ENCODE measurements at regions not wholly inside any gene's neighbourhood (a gene's known extent, or its start where the extent isn't known, plus 50 kb on each side); places are given as distances from the start of the nearest gene placed in this dataset.
"Not testable (repeated sequence)": the region's sequence is repeated elsewhere in the genome, so short reads cannot be mapped to it uniquely, and the experiment has no call there.

DNA sequence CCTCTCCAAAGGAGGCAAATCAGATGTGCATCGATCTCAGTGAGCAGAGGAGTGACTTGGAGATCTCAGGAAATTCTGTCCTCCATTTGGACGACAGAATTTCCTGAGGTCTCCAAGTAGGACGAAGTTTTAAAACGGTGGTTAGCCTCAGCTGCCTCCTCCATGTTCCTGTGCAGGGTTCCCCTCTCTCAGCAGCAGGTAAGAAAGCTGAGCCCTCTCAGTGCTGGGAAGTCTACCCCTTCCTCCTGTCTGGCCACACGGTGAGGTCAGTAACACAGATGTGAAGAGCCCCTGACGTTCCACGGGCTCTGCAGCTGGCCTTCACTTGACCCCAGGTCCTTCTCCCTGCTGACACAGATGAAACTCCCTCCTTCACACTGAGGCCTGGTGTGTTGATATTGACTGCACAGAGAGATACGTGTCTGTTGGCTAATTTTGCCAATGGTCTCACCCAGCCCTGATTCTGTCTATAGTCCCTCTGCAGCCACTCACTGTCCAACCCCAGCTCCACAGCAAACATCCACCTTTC is 607.4 kb upstream of the B3GAT1 start:
- H3K27me3 ChIP-seq: peaks cover 23% of the 10 kb centered on the region
- 43% methylated on average over 1 to 4 of the region's 8 CpGs for WGBS, 2 donors (ENCODE audit: low coverage in 1 of 2)
- H3K9me3 ChIP-seq: no peaks in the 10 kb centered on the region
- no peaks in the 10 kb centered on the region for H3K4me1 ChIP-seq
- no peak overlapping the region for H3K4me3 ChIP-seq
- TF ChIP-seq EP300 (IDR thresholded peaks at IDR 0.05): no peak
- TF ChIP-seq POLR2A (IDR thresholded peaks at IDR 0.05): no peak
- no peaks in the 10 kb centered on the region for H3K36me3 ChIP-seq
- H3K27ac ChIP-seq: no peak overlapping the region
- no peak for ATAC-seq

DNA sequence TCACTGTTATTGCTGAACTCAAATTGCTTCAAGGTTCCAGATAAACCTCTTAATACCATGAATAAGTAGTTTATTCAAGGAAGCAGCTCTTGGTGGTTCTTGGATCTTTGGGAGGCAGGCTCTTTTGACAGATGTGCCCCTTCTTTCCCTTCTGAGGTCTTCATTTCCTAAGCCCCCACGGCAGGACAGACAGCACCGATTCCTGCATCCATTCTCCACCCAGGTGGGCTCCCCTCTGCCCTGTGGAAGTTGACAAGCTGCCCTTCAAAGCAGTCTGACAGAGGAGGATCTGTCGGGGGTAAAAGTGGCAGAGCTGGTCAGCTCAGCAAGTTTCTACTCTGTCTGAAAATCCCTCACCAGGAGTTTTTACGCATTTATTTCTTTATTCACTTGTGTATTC is 605.3 kb upstream of the B3GAT1 start:
- WGBS, 2 donors (ENCODE audit: low coverage in 1 of 2): 68 to 81% methylated on average over 3 to 4 of the region's 4 CpGs
- Histone ChIP-seq H3K9me3 (peaks cover 0 to 5% (median 0%) of the 10 kb centered on the region in 3 donors), H3K27me3 (peaks cover 21% of the 10 kb centered on the region), H3K27ac (no peak overlapping the region), H3K36me3 (no peaks in the 10 kb centered on the region), H3K4me3 (no peak overlapping the region), H3K4me1 (no peaks in the 10 kb centered on the region)
- TF ChIP-seq EP300 (IDR thresholded peaks at IDR 0.05): no peak
- no peak for TF ChIP-seq POLR2A (IDR thresholded peaks at IDR 0.05)
- TF ChIP-seq, protein P1, sequence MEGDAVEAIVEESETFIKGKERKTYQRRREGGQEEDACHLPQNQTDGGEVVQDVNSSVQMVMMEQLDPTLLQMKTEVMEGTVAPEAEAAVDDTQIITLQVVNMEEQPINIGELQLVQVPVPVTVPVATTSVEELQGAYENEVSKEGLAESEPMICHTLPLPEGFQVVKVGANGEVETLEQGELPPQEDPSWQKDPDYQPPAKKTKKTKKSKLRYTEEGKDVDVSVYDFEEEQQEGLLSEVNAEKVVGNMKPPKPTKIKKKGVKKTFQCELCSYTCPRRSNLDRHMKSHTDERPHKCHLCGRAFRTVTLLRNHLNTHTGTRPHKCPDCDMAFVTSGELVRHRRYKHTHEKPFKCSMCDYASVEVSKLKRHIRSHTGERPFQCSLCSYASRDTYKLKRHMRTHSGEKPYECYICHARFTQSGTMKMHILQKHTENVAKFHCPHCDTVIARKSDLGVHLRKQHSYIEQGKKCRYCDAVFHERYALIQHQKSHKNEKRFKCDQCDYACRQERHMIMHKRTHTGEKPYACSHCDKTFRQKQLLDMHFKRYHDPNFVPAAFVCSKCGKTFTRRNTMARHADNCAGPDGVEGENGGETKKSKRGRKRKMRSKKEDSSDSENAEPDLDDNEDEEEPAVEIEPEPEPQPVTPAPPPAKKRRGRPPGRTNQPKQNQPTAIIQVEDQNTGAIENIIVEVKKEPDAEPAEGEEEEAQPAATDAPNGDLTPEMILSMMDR (IDR thresholded peaks at IDR 0.05): no peak
- TF ChIP-seq POLR2AphosphoS5 (IDR thresholded peaks at IDR 0.05): no peak
- no peak for ATAC-seq

DNA sequence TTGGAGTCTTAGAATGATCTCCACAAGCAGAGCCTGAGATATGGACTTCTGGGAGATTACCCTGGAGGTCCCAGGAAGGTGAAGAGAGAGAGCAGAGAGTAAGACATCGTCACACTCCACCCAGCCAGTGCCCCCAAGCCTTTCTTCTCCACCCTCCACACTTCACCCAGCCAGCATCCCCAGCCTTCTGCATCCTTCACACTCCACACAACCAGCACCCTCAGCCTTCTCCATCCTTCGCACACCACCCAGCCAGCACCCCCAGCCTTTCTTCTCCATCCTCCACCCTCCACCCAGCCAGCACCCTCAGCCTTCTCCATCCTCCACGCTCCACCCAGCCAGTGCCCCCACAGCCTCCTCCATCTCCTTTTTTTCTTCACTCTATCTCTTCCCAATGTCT is 603.9 kb upstream of the B3GAT1 start:
- Histone ChIP-seq H3K27me3 (peaks cover 20% of the 10 kb centered on the region), H3K9me3 (peaks cover 0 to 6% (median 0%) of the 10 kb centered on the region in 3 donors), H3K4me1 (no peaks in the 10 kb centered on the region), H3K36me3 (no peaks in the 10 kb centered on the region), H3K27ac (no peak overlapping the region), H3K4me3 (no peak overlapping the region)
- TF ChIP-seq, protein P1 (IDR thresholded peaks at IDR 0.05): no peak
- TF ChIP-seq EP300 (IDR thresholded peaks at IDR 0.05) (no peak), POLR2A (IDR thresholded peaks at IDR 0.05) (no peak), POLR2AphosphoS5 (IDR thresholded peaks at IDR 0.05) (no peak)
- 67 to 77% methylated on average over 2 to 3 of the region's 3 CpGs for WGBS, 2 donors (ENCODE audit: low coverage in 1 of 2)
- no peak for ATAC-seq

DNA sequence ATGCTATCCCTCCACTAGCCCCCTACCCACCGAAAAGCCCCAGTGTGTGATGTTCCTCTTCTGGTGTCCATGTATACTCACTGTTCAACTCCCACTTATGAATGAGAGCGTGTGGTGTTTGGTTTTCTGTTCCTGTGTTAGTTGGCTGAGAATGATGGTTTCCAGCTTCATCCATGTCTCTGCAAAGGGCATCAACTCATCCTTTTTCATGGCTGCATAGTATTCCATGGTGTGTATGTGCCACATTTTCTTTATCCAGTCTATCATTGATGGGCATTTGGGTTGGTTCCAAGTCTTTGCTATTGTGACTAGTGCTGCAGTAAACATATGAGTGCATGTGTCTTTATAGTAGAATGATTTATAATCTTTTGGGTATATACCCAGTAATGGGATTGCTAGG is 599.3 kb upstream of the B3GAT1 start:
- peaks cover 31% of the 10 kb centered on the region for H3K27me3 ChIP-seq
- H3K27ac ChIP-seq, H3K4me3 ChIP-seq, ATAC-seq, H3K9me3 ChIP-seq, H3K4me1 ChIP-seq, H3K36me3 ChIP-seq: not testable (repeated sequence)
- WGBS, 2 donors (ENCODE audit: low coverage in 1 of 2): 79 to 100% methylated on average over 1 to 2 of the region's 2 CpGs

DNA sequence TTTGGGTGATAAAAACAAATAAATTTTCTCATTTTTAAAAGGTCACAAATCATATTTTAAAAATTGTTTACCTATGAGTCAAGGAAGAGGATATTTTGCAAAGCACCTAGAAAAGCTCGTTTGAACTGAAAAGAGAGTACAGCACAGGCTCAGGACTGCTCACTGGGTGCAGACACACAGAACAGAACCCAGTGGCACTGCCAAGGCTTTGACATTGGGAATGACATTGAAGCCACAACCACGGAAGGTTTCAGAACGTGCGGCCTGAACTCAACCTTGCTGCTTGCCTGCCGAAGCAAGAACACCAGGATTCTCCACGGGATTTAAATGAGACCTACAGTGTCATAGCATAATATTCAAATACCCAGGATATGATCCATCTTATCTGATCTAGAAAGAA is 597.1 kb upstream of the B3GAT1 start:
- ATAC-seq: no peak
- H3K27ac ChIP-seq: no peak overlapping the region
- no peak overlapping the region for H3K4me3 ChIP-seq
- H3K9me3 ChIP-seq: peaks cover 0 to 6% (median 0%) of the 10 kb centered on the region in 3 donors
- WGBS, 2 donors (ENCODE audit: low coverage in 1 of 2): 69 to 77% methylated on average over 6 of the region's 6 CpGs
- H3K36me3 ChIP-seq: no peaks in the 10 kb centered on the region
- no peak for TF ChIP-seq POLR2A (IDR thresholded peaks at IDR 0.05)
- peaks cover 36% of the 10 kb centered on the region for H3K27me3 ChIP-seq
- peaks cover 0 to 6% (median 0%) of the 10 kb centered on the region in 3 donors for H3K4me1 ChIP-seq

DNA sequence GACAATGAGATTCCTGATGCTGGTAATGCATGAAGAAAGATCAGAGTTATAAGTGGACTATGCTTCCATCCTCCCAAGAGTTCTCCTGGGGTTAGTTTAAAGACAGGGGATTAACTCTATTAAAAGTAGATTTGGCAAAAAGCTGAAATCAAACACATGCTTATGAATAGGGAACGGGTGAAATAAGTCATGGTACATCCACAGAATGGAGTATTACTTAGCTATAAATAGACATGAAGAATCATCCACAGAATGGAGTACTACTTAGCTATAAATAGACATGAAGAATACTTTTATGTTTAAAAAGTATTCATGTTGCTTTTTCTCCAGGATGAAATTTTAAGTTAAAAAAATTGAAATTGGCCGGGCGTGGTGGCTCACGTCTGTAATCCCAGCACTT is 596.4 kb upstream of the B3GAT1 start:
- H3K9me3 ChIP-seq: peaks cover 0 to 6% (median 0%) of the 10 kb centered on the region in 3 donors
- H3K4me1 ChIP-seq: peaks cover 0 to 6% (median 0%) of the 10 kb centered on the region in 3 donors
- no peak overlapping the region for H3K4me3 ChIP-seq
- no peaks in the 10 kb centered on the region for H3K36me3 ChIP-seq
- 51 to 73% methylated on average over 3 to 4 of the region's 4 CpGs for WGBS, 2 donors (ENCODE audit: low coverage in 1 of 2)
- H3K27ac ChIP-seq: no peak overlapping the region
- H3K27me3 ChIP-seq: peaks cover 42% of the 10 kb centered on the region
- TF ChIP-seq, protein P1 (IDR thresholded peaks at IDR 0.05): no peak
- no peak for TF ChIP-seq POLR2AphosphoS5 (IDR thresholded peaks at IDR 0.05)
- no peak for TF ChIP-seq POLR2A (IDR thresholded peaks at IDR 0.05)
- TF ChIP-seq EP300 (IDR thresholded peaks at IDR 0.05): no peak
- ATAC-seq: no peak
